Liver (tissue), 3 donors: ENCODE measurements at regions not wholly inside any gene's neighbourhood (a gene's known extent, or its start where the extent isn't known, plus 50 kb on each side); places are given as distances from the start of the nearest gene placed in this dataset.

Experiments
- CTCF ChIP-seq: fragments of 150-350 bp; IDR thresholded peaks from 2 replicates; pipeline ENCODE4 v1.5.1; 2017; ENCODE audit warnings: improper control_type of control experiment, low read depth, low read length; ENCODE audit not compliant: missing input control
- HNF4G ChIP-seq: IDR thresholded peaks from 2 replicates; pipeline ENCODE4 v1.6.1; 2016; ENCODE audit warnings: antibody characterized with exemption
- JUND ChIP-seq, 2 donors: IDR thresholded peaks; 2 replicates each; pipeline ENCODE4 v1.6.1; 2016; ENCODE audit warnings: antibody characterized with exemption in 2 of 2
- RAD21 ChIP-seq, 2 donors: IDR thresholded peaks; 2 replicates each; pipeline ENCODE4 v1.6.1; 2016; ENCODE audit warnings: antibody characterized with exemption in 2 of 2, mild to moderate bottlenecking in 2 of 2
- RXRA ChIP-seq, 2 donors: IDR thresholded peaks; 2 replicates each; pipeline ENCODE4 v1.6.1; 2017 to 2018; ENCODE audit warnings: antibody characterized with exemption in 2 of 2, mild to moderate bottlenecking in 1 of 2
- TAF1 ChIP-seq: conservative IDR thresholded peaks from 2 replicates; pipeline ENCODE4 v1.6.1; 2016; ENCODE audit warnings: antibody characterized with exemption, mild to moderate bottlenecking
- donor health status: healthy.
- donor health status: healthy.

GRCh38 chrX:9394212-9394611 is 70.6 kb upstream of the TBL1X start:
- TF ChIP-seq RAD21 (IDR thresholded peaks at IDR 0.05), result no peak
- no peak for TF ChIP-seq TAF1
- no peak for TF ChIP-seq CTCF
- TF ChIP-seq JUND (IDR thresholded peaks at IDR 0.05), result no peak
- no peak for TF ChIP-seq HNF4G
- TF ChIP-seq RXRA (IDR thresholded peaks at IDR 0.05), result no peak
